GM15510 (cell line): ENCODE measurements at regions not wholly inside any gene's neighbourhood (a gene's known extent, or its start where the extent isn't known, plus 50 kb on each side); places are given as distances from the start of the nearest gene placed in this dataset.

Source experiments
- POLR2A ChIP-seq: IDR thresholded peaks from 3 replicates; pipeline ENCODE4 v1.6.1; 2011; ENCODE audit warnings: borderline replicate concordance; ENCODE audit not compliant: insufficient read length; ENCODE audit errors: extremely low read depth

GRCh38 chr12:131466306-131466705 is 244.6 kb upstream of the SFSWAP start:
- no peak for TF ChIP-seq POLR2A

DNA sequence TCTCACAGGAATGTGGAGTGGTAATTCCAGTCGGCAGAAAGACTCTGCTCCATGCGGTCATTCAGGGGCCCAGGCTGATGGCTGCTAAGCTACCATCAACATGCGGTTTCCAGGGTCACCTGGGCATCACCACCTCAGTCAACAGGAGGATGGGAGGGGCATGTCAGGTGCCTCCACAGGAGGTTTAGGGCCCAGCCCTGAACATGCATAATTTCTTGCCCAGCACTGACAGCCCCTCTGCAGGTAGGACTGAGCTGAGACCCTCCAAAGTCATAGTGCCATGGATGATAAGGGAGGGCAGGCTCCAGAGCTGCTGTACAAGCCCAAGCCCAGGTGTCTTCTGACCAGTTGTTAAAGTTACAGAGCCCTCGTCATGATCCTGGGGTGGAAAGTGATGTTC is 244.0 kb upstream of the SFSWAP start:
- no peak for TF ChIP-seq POLR2A

DNA sequence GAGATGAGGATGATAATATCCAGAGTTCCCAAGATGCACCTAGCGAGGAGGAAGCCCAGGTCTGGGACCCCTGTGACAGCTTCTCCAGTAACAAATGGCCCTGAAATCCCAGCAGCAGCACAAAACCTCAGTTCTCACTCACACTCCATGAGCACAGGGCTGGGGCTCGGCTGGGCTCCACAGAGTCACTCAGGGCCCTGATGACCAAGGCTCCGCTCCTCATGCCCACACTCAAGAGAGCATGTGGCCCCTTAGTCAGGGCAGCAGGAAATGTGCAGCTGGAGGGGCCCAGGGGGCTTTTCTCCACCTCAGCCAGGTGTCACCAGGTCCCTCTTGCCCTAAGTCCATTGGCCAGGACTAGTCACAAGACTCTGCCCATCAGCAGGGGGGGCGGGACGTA is 242.7 kb upstream of the SFSWAP start:
- no peak for TF ChIP-seq POLR2A

- no peak for TF ChIP-seq POLR2A
Measured at GRCh38 chr12:131471271-131471905, 239.5 kb upstream of the SFSWAP start.

DNA sequence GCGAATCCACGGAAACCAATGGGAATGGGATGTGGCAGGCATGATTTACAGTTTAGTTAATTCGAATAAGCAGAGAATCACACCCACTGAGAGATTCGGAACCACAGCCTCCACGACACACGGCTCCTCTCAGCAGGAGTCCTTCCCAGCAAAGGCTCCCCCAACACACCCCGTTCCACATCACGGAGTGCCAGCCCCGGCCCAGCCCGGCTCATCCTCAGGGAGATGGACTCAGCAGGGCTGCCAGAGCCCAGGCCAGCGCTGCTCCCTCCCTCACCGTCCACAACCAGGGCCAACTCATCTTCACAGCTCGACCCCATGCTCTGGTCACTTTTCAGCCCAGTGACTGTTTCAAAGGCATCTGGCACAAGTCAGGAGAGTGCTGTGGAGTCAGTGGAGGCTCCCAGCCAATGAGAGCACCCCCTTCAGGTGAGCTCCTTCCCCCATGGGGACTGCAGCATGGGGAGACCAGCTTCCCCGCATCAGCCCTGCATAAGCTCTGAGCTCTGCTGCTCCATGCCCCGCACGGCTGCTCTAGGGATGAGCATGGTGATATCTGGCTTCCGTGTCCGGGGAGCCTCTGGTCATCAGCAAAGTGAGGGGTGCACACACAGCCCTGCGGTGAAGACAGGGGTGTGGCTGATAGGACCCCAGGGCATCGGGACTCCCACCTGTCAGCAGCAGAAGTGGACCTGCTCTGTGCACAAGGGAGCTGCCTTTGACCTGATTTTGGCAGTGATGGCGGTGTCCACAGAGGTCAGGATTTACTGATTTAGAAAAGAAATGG is 238.8 kb upstream of the SFSWAP start:
- TF ChIP-seq POLR2A, result no peak

DNA sequence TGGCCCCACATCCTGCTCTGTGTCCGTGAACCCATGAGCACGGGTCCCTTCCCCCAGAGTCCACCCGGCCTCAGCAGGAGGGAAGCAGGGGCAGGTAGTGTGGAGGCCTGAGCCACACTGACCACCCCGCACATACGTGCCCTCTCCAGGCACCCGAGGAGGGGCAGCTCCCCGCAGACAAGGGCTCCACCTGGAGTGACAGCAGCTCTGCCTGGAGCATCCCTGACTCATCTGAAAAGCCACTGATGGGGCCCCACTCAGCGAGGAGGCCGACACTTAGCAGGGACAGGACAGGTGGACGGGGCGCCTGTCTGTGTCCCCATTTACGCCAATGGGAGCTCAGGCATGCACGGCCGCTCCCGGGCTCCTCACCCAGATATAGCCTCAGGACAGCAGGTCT is 237.6 kb upstream of the SFSWAP start:
- no peak for TF ChIP-seq POLR2A

GRCh38 chr12:131473741-131474709 is 236.9 kb upstream of the SFSWAP start:
- TF ChIP-seq POLR2A, result no peak

DNA sequence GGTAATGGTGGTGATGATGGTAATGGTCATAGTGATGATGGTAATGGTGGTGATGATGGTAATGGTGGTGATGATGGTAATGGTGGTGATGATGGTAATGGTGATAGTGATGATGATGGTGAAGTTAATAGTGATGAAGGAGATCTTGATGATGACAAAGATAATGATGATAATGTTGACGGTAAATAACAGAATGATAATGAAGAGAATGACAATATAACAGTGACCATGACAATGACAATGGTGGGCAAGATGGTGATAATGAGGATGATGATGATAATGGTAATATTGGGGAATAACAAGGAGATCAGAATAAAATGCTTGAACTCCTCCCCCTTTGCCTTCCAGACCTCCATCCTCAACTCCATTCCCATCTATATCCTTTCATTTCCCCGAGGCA is 233.3 kb upstream of the SFSWAP start:
- TF ChIP-seq POLR2A, result no peak

DNA sequence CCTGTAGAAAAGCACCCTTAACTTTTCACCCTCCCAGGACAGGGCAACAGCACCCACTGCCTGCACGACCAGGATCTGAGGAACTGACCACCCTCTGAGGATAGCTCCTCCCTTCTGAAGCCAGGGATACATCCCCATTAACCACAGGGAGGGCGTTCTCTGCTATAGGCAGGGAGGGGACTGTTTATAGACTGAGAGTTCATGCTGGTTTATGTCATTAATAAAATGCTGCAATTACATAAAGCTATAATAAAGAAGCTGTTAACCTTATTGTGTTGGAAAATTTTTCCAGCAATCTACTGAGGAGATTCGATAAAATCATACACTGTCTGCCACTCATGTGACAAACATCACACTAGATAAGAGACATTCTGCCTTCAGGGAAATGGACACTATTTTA is 232.4 kb upstream of the SFSWAP start:
- TF ChIP-seq POLR2A, result no peak

- TF ChIP-seq POLR2A, result no peak
Measured at GRCh38 chr12:131482199-131482598, 228.7 kb upstream of the SFSWAP start.

- no peak for TF ChIP-seq POLR2A
Measured at GRCh38 chr12:131482686-131483085, 228.2 kb upstream of the SFSWAP start.

- TF ChIP-seq POLR2A, result no peak
Measured at GRCh38 chr12:131486451-131487230, 224.2 kb upstream of the SFSWAP start.

DNA sequence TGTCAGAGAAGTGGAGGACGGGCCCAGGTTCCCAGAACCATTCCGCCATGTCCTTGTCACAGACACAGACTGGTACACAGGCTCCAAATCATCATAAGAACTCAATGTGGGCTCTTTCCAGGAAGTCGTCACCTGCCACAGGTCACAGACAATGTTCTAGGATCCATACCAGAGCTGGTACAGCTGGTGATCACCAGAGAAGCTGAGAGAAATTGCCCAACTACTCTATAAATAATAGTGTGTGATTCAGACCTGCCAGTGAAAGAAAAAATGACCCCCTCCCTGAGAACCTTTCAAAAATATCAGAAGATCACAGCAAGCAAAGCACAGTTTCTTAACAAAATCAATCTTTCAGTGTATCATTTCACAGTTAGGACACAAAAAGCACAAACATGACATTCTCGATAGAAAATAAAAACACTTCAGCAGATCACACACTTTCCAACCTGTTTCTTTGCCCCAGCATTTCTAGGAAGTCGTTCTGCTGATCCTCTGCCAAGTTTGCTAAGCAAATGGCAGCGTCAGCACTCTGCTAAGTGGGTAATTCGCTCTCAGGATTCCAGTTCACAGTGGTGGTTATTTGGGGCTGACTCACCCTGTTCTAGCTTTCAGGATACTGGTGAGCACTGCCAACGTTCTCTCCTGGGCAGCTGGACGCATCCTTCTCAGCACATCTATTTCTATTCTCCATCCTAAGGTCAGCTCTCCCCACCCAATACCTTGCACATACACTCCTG is 223.3 kb upstream of the SFSWAP start:
- no peak for TF ChIP-seq POLR2A

GRCh38 chr12:131489718-131490117 is 221.2 kb upstream of the SFSWAP start:
- TF ChIP-seq POLR2A, result no peak

- TF ChIP-seq POLR2A, result no peak
Measured at GRCh38 chr12:131491155-131491554, 219.7 kb upstream of the SFSWAP start.
